ENCODE measurements at regions not wholly inside any gene's neighbourhood (a gene's known extent, or its start where the extent isn't known, plus 50 kb on each side); places are given as distances from the start of the nearest gene placed in this dataset.

DNA sequence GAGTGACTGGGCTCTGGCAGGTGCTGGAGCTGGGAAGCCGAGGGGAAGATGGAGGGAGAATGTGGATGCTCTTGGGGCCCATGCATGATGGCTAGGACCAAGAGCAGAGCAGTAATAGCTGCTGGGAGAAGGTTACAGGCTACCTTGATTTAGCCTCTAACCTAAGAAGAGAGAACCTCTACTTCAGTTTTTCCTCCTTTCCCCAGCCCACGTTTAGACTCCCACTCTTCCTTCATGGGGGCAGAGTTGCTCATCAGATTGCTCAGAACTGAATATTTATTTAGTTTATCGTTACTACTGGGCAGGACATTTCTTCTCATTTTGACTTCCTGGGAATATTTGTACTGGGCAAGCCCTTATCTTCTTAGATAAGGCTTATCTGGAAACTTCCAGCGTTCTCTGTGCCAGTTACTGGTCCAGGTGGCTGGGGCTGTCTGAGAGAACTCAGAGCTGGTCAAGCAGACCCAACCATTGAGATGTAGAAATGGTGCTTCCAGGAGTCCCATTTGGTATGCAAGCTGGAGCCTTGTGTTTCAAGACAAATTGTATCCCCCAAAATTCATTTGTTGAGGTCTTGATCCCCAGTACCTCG, 442.9 kb upstream of the BOD1L1 start:
- Histone ChIP-seq H3K27ac (no peak overlapping the region), H3K4me3 (ENCODE audit: low read depth, low read length) (no peak overlapping the region), H3K36me3 (no peaks in the 10 kb centered on the region), H3K9me3 (ENCODE audit: severe bottlenecking) (peaks cover 6% of the 10 kb centered on the region), H3K27me3 (ENCODE audit: insufficient read depth, low read depth, severe bottlenecking) (no peaks in the 10 kb centered on the region)
- no peak for DNase-seq
- TF ChIP-seq, protein P1, sequence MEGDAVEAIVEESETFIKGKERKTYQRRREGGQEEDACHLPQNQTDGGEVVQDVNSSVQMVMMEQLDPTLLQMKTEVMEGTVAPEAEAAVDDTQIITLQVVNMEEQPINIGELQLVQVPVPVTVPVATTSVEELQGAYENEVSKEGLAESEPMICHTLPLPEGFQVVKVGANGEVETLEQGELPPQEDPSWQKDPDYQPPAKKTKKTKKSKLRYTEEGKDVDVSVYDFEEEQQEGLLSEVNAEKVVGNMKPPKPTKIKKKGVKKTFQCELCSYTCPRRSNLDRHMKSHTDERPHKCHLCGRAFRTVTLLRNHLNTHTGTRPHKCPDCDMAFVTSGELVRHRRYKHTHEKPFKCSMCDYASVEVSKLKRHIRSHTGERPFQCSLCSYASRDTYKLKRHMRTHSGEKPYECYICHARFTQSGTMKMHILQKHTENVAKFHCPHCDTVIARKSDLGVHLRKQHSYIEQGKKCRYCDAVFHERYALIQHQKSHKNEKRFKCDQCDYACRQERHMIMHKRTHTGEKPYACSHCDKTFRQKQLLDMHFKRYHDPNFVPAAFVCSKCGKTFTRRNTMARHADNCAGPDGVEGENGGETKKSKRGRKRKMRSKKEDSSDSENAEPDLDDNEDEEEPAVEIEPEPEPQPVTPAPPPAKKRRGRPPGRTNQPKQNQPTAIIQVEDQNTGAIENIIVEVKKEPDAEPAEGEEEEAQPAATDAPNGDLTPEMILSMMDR (IDR thresholded peaks at IDR 0.05; ENCODE audit: low read depth, low read length) = no peak

DNA sequence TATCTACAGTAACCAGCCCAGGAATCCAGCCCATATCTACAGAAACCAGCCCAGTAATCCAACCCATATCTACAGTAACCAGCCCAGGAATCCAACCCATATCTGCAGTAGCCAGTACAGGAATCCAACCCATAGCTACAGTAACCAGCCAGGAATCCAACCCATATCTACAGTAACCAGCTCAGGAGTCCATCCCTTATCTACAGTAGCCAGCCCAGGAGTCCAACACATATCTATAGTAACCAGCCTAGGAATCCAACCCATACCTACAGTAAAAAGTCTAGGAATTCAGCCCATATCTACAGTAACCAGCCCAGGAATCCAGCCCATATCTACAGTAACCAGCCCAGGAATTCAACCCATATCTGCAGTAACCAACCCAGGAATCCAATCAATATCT, 445.0 kb upstream of the BOD1L1 start:
- H3K27ac ChIP-seq = no peak overlapping the region
- DNase-seq = no peak
- H3K36me3 ChIP-seq = no peaks in the 10 kb centered on the region
- no peaks in the 10 kb centered on the region for H3K27me3 ChIP-seq (ENCODE audit: insufficient read depth, low read depth, severe bottlenecking)
- no peak overlapping the region for H3K4me3 ChIP-seq (ENCODE audit: low read depth, low read length)
- peaks cover 6% of the 10 kb centered on the region for H3K9me3 ChIP-seq (ENCODE audit: severe bottlenecking)
- TF ChIP-seq, protein P1 (IDR thresholded peaks at IDR 0.05; ENCODE audit: low read depth, low read length) = no peak

DNA sequence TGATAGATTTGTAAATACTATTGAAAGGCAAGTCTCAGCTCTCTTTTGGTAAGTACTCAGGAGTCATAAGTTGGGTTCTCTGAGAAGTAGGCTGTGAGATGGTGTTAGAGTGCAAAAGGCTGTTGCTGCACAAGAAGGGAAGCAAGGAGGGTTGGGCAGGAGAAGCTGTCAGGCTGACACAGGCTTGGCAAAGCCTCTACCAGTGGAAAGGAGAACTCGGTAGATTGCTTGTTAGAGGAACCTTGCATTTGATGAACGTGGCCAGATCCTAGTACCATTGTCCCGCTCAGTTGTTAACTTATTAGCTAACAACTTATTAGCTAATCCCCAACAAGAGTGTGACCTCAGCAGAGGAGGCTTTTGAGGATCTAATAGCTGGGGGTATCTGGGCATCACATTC, 449.3 kb upstream of the BOD1L1 start:
- no peaks in the 10 kb centered on the region for H3K36me3 ChIP-seq
- no peak for DNase-seq

DNA sequence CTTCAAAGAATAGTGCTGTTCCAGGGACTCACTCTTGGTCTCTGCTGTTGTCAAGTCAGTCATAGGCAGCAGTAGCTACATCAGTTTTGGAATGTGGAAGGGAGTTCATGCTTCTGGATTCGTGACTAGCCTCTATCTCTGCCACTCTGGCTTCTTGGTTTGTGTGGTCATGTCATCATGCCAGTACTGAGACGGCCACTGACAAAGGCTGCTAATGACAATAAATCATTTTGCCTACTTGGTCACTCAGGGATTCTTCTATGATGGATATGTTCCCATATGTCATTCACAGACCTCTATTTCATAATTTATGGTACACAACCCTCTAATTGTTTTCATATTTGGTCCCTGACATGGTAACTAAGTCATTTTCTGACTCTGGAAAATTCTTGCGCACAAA, 450.8 kb upstream of the BOD1L1 start:
- no peak for DNase-seq
- Histone ChIP-seq H3K27me3 (ENCODE audit: insufficient read depth, low read depth, severe bottlenecking) (no peaks in the 10 kb centered on the region), H3K27ac (no peak overlapping the region), H3K36me3 (no peaks in the 10 kb centered on the region), H3K4me3 (ENCODE audit: low read depth, low read length) (no peak overlapping the region), H3K9me3 (ENCODE audit: severe bottlenecking) (no peaks in the 10 kb centered on the region)
- TF ChIP-seq, protein P1 (IDR thresholded peaks at IDR 0.05; ENCODE audit: low read depth, low read length) = no peak

More for the DNA sequence above, 449.3 kb upstream of the BOD1L1 start:
- H3K27me3 ChIP-seq (ENCODE audit: insufficient read depth, low read depth, severe bottlenecking) = no peaks in the 10 kb centered on the region
- H3K27ac ChIP-seq = no peak overlapping the region
- TF ChIP-seq, protein P1 (IDR thresholded peaks at IDR 0.05; ENCODE audit: low read depth, low read length) = no peak
- no peak overlapping the region for H3K4me3 ChIP-seq (ENCODE audit: low read depth, low read length)
- peaks cover 6% of the 10 kb centered on the region for H3K9me3 ChIP-seq (ENCODE audit: severe bottlenecking)

DNA sequence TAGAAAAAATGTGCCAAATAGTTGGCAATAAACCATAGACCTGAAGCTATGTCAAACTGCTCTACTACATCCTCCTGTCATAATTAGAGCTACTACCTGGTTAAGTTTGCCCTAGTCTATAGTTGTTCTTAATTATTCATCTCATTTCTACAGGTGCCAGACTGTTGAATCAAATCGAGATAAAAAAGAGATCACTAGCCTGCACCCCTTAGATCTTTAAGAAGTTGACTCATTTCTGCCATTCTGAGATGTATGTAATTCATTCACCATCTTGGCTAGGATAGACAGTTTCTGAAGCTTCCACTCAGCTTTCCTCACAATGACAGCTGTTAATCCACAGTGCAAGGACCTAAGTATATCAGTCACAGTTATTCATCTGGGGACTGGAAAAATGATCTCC, 452.1 kb upstream of the BOD1L1 start:
- no peaks in the 10 kb centered on the region for H3K36me3 ChIP-seq
- TF ChIP-seq, protein P1 (IDR thresholded peaks at IDR 0.05; ENCODE audit: low read depth, low read length) = no peak
- no peak overlapping the region for H3K27ac ChIP-seq
- DNase-seq = no peak
- no peak overlapping the region for H3K4me3 ChIP-seq (ENCODE audit: low read depth, low read length)
- no peaks in the 10 kb centered on the region for H3K27me3 ChIP-seq (ENCODE audit: insufficient read depth, low read depth, severe bottlenecking)
- no peaks in the 10 kb centered on the region for H3K9me3 ChIP-seq (ENCODE audit: severe bottlenecking)

- H3K36me3 ChIP-seq = no peaks in the 10 kb centered on the region
- no peaks in the 10 kb centered on the region for H3K9me3 ChIP-seq (ENCODE audit: severe bottlenecking)
- no peaks in the 10 kb centered on the region for H3K27me3 ChIP-seq (ENCODE audit: insufficient read depth, low read depth, severe bottlenecking)
- DNase-seq = no peak
- TF ChIP-seq, protein P1 (IDR thresholded peaks at IDR 0.05; ENCODE audit: low read depth, low read length) = no peak
- H3K27ac ChIP-seq = no peak overlapping the region
- no peak overlapping the region for H3K4me3 ChIP-seq (ENCODE audit: low read depth, low read length)
Observed at GRCh38 chr4:14083150-14083549, 455.6 kb upstream of the BOD1L1 start.
